Cardiac muscle cell (in vitro differentiated cells and primary cell): ENCODE measurements at regions not wholly inside any gene's neighbourhood (a gene's known extent, or its start where the extent isn't known, plus 50 kb on each side); places are given as distances from the start of the nearest gene placed in this dataset.

Source experiments
- DNase-seq, 2 donors: peaks; one replicate each; pipeline versions ENCODE4 v3.0.0 to v3.0.0-alpha.2; 2010 to 2017; ENCODE audit warnings: low read depth in 1 of 2, low spot score in 1 of 2
- H3K27ac ChIP-seq: fragments of 200-600 bp; sonication (generic); 2 replicates; pipeline ENCODE4 v1.5.1; 2016
- H3K27me3 ChIP-seq: fragments of 200-600 bp; sonication (generic); 2 replicates; pipeline ENCODE4 v1.6.0; 2016; ENCODE audit warnings: control low read depth
- H3K36me3 ChIP-seq: fragments of 200-600 bp; sonication (generic); 2 replicates; pipeline ENCODE4 v1.5.1; 2016; ENCODE audit warnings: control low read depth
- H3K4me1 ChIP-seq: fragments of 200-600 bp; sonication (generic); 2 replicates; pipeline ENCODE4 v1.8.1; 2017; ENCODE audit warnings: low read depth, mild to moderate bottlenecking, mixed run types
- H3K4me3 ChIP-seq: fragments of 200-600 bp; sonication (generic); 2 replicates; pipeline ENCODE4 v1.5.1; 2016; ENCODE audit warnings: mild to moderate bottlenecking
- H3K9me3 ChIP-seq: fragments of 200-600 bp; sonication (generic); 2 replicates; pipeline ENCODE4 v1.5.1; 2017; ENCODE audit warnings: low read depth, mild to moderate bottlenecking, control low read depth
- CTCF ChIP-seq: IDR thresholded peaks from 2 replicates; pipeline ENCODE4 v1.5.1; 2012; ENCODE audit warnings: low read depth, mild to moderate bottlenecking, low read length

DNA sequence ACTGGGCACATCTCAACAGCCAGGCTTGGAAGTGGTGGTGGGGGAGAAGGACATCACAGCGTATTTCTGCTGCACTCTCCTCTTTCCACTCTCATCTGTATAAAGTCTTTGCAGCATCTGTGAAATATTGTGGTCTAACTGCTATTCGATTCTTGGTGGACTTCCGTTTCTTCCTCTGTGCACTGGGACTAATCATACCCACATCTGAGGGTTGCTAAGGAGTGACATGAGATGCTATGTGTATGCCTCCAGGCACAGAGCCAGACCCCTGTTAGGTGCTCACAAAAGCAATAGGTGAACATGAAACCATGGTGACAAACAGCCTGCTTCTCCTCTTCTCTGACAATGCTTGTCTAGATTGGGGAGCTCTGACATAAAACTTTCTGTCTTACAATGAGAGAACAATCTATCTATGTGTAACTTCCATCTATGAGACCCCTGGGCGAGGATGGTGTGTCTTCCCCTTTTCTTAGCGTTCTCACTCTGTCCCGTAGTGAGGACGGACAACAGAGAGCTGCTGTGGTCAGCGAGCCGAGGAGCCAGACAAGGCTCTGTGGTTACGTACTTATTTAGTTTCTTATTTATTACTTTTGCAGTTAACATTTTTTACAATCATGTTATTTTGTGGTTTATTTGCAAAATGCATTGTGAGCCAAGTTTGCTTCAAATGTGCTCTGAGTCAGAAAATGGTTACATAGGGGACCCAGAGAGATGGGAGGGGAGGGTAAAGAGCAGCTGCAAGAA, 196.7 kb upstream of the TPRG1 start:
- H3K36me3 ChIP-seq, result no peaks in the 10 kb centered on the region
- H3K4me3 ChIP-seq, result no peak overlapping the region
- DNase-seq, result peak in 1 of 2 donors; percentile 46
- H3K9me3 ChIP-seq, result no peaks in the 10 kb centered on the region
- no peak overlapping the region for H3K27ac ChIP-seq
- TF ChIP-seq CTCF, result no peak
- no peaks in the 10 kb centered on the region for H3K4me1 ChIP-seq
- H3K27me3 ChIP-seq, result peaks cover 8% of the 10 kb centered on the region

DNA sequence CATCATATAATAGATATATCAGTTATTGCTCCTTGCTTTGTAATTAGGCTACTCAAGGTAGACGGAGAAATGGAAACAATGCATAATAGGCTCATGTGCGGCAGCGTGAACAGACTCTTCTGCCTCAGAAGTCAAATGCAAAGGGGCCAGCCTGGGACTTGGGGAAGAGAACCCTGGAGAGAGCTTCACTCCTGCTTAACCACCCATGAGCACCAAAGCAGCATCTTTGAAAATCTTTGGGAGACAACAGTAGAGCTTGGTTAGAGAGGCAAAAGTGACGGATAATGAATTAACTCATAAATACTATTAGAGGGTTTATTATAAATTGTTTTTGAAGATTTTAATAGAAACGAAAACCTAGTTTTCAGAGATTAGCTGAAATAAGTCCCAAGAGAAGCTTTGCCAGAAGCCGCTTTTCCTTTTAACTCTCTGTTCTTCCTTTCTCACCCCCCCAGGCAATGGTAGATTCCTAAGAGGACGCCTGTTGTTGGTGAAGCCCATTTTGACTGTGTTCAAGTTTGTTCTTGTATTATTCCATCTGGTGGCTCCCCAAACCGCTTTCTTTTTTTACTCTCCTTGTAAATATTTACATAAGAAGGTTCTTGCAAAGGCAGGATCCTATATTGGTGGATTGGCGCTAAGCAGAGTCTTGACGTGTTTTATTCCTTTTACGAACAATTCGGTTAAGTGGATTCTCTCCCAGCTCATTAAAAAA, 196.0 kb upstream of the TPRG1 start:
- Histone ChIP-seq H3K27me3 (peaks cover 8% of the 10 kb centered on the region), H3K4me1 (no peaks in the 10 kb centered on the region)

GRCh38 chr3:188976407-188976806, 195.4 kb upstream of the TPRG1 start:
- TF ChIP-seq CTCF, result no peak
- no peak overlapping the region for H3K4me3 ChIP-seq
- peaks cover 8% of the 10 kb centered on the region for H3K27me3 ChIP-seq
- H3K27ac ChIP-seq, result no peak overlapping the region
- no peaks in the 10 kb centered on the region for H3K9me3 ChIP-seq
- DNase-seq, result no peak
- H3K36me3 ChIP-seq, result no peaks in the 10 kb centered on the region
- H3K4me1 ChIP-seq, result no peaks in the 10 kb centered on the region

More for the DNA sequence above, 196.0 kb upstream of the TPRG1 start:
- H3K4me3 ChIP-seq, result no peak overlapping the region
- no peaks in the 10 kb centered on the region for H3K36me3 ChIP-seq
- no peak overlapping the region for H3K27ac ChIP-seq
- no peak for TF ChIP-seq CTCF
- H3K9me3 ChIP-seq, result no peaks in the 10 kb centered on the region
- no peak for DNase-seq

DNA sequence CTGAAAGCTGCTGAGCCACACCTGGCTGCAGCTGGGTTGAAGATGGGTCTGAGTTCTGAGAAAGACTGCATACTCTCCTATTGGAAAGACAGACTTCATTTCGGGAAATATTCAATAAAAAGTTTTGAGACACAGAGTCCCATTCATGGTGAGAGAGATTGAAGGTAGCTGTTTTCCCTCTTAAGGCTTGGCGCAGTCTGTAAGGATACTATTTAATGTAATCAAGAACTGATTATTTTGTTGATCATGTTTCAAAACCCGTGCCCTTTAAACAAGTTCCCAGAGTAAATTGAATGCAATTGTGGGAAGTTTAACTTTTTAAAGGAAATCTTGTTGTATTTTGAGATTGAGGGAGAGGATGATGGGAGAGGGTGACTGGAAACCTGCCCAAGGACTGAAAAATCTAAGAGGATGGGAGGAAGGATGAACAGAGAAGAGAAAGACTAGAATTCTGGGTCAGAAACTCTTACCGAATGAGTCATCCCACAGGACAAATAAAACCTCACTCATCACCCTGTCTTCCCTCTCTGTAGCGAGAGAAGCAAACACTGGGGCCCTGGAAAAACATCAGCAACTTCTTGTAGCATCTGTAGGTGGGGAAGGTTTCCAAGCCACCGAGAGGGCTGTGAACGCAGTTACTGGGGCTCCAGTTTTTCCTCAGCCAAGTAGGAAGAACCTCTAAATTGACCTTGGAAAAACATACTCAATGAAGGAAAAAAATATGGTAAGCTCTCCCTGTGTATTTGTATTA, 193.2 kb upstream of the TPRG1 start:
- no peak overlapping the region for H3K27ac ChIP-seq
- no peaks in the 10 kb centered on the region for H3K36me3 ChIP-seq
- H3K27me3 ChIP-seq, result peaks cover 8% of the 10 kb centered on the region
- no peak overlapping the region for H3K4me3 ChIP-seq
- peak in 1 of 2 donors; percentile 72 for DNase-seq
- no peaks in the 10 kb centered on the region for H3K4me1 ChIP-seq
- H3K9me3 ChIP-seq, result no peaks in the 10 kb centered on the region
- no peak for TF ChIP-seq CTCF

DNA sequence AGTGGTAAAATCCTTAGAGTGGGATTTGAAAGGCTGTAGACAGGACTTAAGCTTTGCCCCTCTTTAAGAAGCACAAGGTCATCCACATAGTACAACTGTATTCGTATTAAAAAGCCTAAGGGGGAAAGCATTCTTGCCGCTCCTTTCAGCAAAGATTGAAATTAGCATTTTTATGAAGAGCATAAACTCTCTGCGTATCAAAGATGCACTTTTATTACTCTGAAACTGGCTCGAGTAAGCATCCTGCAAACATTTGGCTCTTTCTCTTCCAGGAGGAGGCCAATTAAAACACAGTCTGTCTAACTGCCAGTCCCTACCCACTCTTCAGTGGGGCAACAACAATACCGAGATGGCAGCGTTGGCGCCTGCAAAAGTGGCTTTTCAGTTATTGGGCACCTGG, 192.5 kb upstream of the TPRG1 start:
- H3K27me3 ChIP-seq, result peaks cover 8% of the 10 kb centered on the region
- no peak for TF ChIP-seq CTCF
- no peak overlapping the region for H3K27ac ChIP-seq
- no peaks in the 10 kb centered on the region for H3K4me1 ChIP-seq
- DNase-seq, result no peak
- H3K9me3 ChIP-seq, result no peaks in the 10 kb centered on the region
- no peak overlapping the region for H3K4me3 ChIP-seq
- no peaks in the 10 kb centered on the region for H3K36me3 ChIP-seq
